A172 (cell line): ENCODE measurements at regions not wholly inside any gene's neighbourhood (a gene's known extent, or its start where the extent isn't known, plus 50 kb on each side); places are given as distances from the start of the nearest gene placed in this dataset.

ENCODE experiments used
- DNase-seq: peaks from one replicate; pipeline ENCODE4 v3.0.0-alpha.2; 2015; ENCODE audit warnings: low spot score

DNA sequence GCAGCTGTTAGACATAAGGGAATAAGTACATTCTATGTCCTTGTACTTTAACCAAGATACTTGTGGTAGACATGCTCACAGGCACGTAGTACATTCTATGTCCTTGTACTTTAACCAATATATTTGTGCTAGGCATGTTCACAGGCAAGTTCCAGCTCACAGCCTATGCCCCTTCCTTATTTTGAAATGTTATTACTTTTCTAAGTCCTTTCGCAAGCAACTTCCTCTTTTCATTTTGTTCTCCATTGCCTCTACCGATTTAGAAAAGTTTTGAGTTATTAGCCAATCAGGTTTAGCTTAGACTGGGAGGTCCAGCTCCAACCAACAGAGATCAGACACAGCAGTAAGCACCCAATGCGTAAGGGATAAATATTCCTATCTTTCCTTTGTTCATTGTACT is 60.1 kb upstream of the NUDT7 start:
- DNase-seq: no peak

GRCh38 chr16:77663711-77664110 is 58.6 kb upstream of the NUDT7 start:
- no peak for DNase-seq

DNA sequence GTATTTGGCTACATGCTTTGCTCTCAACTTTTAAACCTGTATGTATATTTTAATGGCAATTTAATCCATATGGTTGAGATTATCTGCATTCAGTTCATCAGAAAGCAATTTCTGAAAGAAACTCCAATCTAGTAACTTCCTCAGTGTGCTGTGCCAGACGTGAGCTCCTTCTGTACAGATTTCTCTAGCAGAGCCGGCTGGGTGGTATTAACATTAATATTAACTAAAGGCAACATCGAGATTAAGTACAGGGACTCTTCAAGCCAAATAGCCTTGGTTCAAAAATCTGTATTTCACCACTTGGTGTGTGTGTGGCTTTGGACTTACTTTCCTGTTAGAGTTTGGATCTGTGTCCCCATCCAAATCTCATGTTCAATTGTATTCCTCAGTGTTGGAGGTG is 55.5 kb upstream of the NUDT7 start:
- DNase-seq: no peak

DNA sequence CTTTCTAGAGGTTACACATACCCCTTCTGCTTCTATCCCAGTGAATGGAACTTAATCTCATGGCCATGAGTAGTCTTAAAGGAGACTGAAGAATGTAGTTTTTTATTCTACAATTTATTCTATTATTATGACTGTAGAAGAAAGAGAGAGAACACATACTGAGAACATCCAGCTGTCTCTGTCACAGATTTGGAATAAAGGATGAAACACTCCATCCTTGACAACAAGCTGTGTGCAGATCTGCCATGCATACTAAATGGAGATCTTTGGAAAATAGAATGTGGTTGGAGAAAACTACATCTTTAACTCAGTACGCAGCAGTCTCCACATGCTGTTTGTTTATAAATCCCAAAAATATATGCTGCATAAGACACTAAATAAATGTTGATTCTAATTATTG is 54.1 kb upstream of the NUDT7 start:
- no peak for DNase-seq

- no peak for DNase-seq
These were observed 53.3 kb upstream of the NUDT7 start for GRCh38 chr16:77669057-77669456.
